Transverse colon (tissue), 4 donors: ENCODE measurements at regions not wholly inside any gene's neighbourhood (a gene's known extent, or its start where the extent isn't known, plus 50 kb on each side); places are given as distances from the start of the nearest gene placed in this dataset.

Source experiments
- DNase-seq: peaks from one replicate; pipeline ENCODE4 v3.0.0-alpha.2; 2019
- H3K27ac ChIP-seq, 4 donors: fragments of 200-600 bp; sonication (generic); 2 replicates each; pipeline ENCODE4 v1.5.1; 2016 to 2018; ENCODE audit warnings: inconsistent platforms in 4 of 4
- H3K27me3 ChIP-seq: fragments of 200-600 bp; sonication (generic); 2 replicates; pipeline ENCODE4 v1.5.1; 2017; ENCODE audit warnings: inconsistent platforms
- H3K36me3 ChIP-seq, 4 donors: fragments of 200-600 bp; sonication (generic); 2 replicates each; pipeline ENCODE4 v1.5.1; 2017 to 2019; ENCODE audit warnings: inconsistent platforms in 4 of 4
- H3K4me1 ChIP-seq, 4 donors: fragments of 200-600 bp; sonication (generic); 2 replicates each; pipeline ENCODE4 v1.5.1; 2017 to 2020; ENCODE audit warnings: inconsistent platforms in 4 of 4
- H3K4me3 ChIP-seq, 4 donors: fragments of 200-600 bp; sonication (generic); 1 replicate in 1 of 4; 2 replicates in 3 of 4; pipeline versions ENCODE4 v1.5.1 to v1.6.1; 2017 to 2019; ENCODE audit warnings: inconsistent platforms in 4 of 4
- H3K9me3 ChIP-seq, 2 donors: fragments of 200-600 bp; sonication (generic); 2 replicates each; pipeline ENCODE4 v1.5.1; 2017 to 2019; ENCODE audit warnings: inconsistent platforms in 2 of 2
- EP300 ChIP-seq: sonication (generic); formaldehyde crosslinking; IDR thresholded peaks from one replicate; pipeline ENCODE4 v1.6.1; 2017; ENCODE audit warnings: antibody characterized with exemption, low read depth
- POLR2A ChIP-seq: fragments of 450-650 bp; IDR thresholded peaks from one replicate; pipeline ENCODE4 v1.6.1; 2016; ENCODE audit warnings: antibody characterized with exemption, mild to moderate bottlenecking, moderate library complexity
- POLR2AphosphoS5 ChIP-seq, 3 donors: sonication (generic); formaldehyde crosslinking; IDR thresholded peaks; one replicate each; pipeline ENCODE4 v1.6.1; 2016; ENCODE audit warnings: antibody characterized with exemption in 3 of 3
- WGBS, 2 donors: methylation state at CpG; one replicate each; pipeline ENCODE4 v1.1.5; 2018; ENCODE audit warnings: low coverage in 1 of 2; 5-methylcytosine and 5-hydroxymethylcytosine counted together
- in situ Hi-C, 4 donors: fragments of 200-750 bp; cut with MboI; loops; one replicate each; pipeline versions ENCODE4 v1.15.0 to v1.15.1; 2017; ENCODE audit warnings: low sequenced_read_pairs in 3 of 4, low pct_ligation_motif_present in 1 of 4, low pct_unique_long_range_greater_than_20kb in 1 of 4
- intact Hi-C: fragments of 100-400 bp; cut with DNase I; formaldehyde crosslinking; loops from one replicate; pipeline ENCODE4 v1.15.1; 2023; ENCODE audit warnings: low total_unique reads
- TF ChIP-seq, protein P1 (sequence below), 5 experiments: fragments of 200-600 bp in 3 of 5; fragments of 450-650 bp in 2 of 5; sonication (generic) in 3 of 5; IDR thresholded peaks; 1 replicate in 2 of 5; 2 replicates in 3 of 5; pipeline ENCODE4 v1.5.1; 2016 to 2017; ENCODE audit warnings: antibody characterized with exemption in 5 of 5, inconsistent platforms in 3 of 5, mild to moderate bottlenecking in 2 of 5, moderate library complexity in 1 of 5

- TF ChIP-seq POLR2A, result no peak
- TF ChIP-seq, protein P1, sequence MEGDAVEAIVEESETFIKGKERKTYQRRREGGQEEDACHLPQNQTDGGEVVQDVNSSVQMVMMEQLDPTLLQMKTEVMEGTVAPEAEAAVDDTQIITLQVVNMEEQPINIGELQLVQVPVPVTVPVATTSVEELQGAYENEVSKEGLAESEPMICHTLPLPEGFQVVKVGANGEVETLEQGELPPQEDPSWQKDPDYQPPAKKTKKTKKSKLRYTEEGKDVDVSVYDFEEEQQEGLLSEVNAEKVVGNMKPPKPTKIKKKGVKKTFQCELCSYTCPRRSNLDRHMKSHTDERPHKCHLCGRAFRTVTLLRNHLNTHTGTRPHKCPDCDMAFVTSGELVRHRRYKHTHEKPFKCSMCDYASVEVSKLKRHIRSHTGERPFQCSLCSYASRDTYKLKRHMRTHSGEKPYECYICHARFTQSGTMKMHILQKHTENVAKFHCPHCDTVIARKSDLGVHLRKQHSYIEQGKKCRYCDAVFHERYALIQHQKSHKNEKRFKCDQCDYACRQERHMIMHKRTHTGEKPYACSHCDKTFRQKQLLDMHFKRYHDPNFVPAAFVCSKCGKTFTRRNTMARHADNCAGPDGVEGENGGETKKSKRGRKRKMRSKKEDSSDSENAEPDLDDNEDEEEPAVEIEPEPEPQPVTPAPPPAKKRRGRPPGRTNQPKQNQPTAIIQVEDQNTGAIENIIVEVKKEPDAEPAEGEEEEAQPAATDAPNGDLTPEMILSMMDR (IDR thresholded peaks at IDR 0.05), result no peak
- no peak for TF ChIP-seq EP300
- TF ChIP-seq POLR2AphosphoS5 (IDR thresholded peaks at IDR 0.05), result no peak
- H3K4me1 ChIP-seq, result peaks cover 0 to 5% (median 2%) of the 10 kb centered on the region in 4 donors
- no peaks in the 10 kb centered on the region for H3K36me3 ChIP-seq
- 61% methylated on average over 1 of the region's 1 CpG; no CpG with 5 or more reads in 1 of the 2 donors for WGBS, 2 donors
- no peaks in the 10 kb centered on the region for H3K9me3 ChIP-seq
- peaks cover 5% of the 10 kb centered on the region for H3K27me3 ChIP-seq
- no peak overlapping the region for H3K4me3 ChIP-seq
- intact Hi-C loops (no loop called here), in situ Hi-C loops (loop anchor here in 1 of 4 donors (25.0 kb wide), 2 partner anchors 486 to 1361 kb away; no protein-coding TSS in a partner anchor)
- DNase-seq, result no peak
- H3K27ac ChIP-seq, result no peak overlapping the region
Observed at GRCh38 chr11:116698080-116698479, 74.7 kb downstream of the BUD13 start.

DNA sequence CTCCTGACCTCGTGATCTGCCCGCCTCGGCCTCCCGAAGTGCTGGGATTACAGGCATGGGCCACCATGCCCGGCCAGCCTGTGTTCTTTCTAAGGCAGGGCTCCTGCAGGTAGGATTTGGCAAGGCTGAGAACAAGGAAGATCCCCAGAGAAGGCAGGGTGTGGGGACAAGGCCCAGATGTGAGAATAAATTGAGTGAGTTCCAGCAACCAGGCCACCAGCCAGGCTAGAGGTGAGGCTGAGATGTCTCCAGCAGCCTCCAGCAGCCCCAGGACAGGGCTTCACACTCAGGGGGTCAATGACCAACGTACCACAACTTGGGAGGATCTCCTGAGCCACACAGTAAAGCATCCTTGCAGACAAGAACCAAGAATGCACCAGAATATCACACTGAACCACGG is 75.1 kb downstream of the BUD13 start:
- no peak for DNase-seq
- in situ Hi-C loops, result loop anchor here in 1 of 4 donors (25.0 kb wide), 2 partner anchors 485 to 1360 kb away; no protein-coding TSS in a partner anchor
- Histone ChIP-seq H3K27ac (no peak overlapping the region), H3K9me3 (no peaks in the 10 kb centered on the region), H3K4me3 (no peak overlapping the region), H3K27me3 (peaks cover 5% of the 10 kb centered on the region), H3K36me3 (no peaks in the 10 kb centered on the region), H3K4me1 (peaks cover 0 to 5% (median 2%) of the 10 kb centered on the region in 4 donors)
- TF ChIP-seq POLR2A (no peak), POLR2AphosphoS5 (IDR thresholded peaks at IDR 0.05) (no peak), EP300 (no peak)
- TF ChIP-seq, protein P1 (IDR thresholded peaks at IDR 0.05), result no peak
- intact Hi-C loops, result no loop called here
- WGBS, 2 donors, result 77 to 96% methylated on average over 5 to 7 of the region's 7 CpGs

GRCh38 chr11:116697011-116697410 is 75.8 kb downstream of the BUD13 start:
- intact Hi-C loops (no loop called here), in situ Hi-C loops (loop anchor here in 1 of 4 donors (25.0 kb wide), 2 partner anchors 485 to 1360 kb away; no protein-coding TSS in a partner anchor)
- H3K36me3 ChIP-seq, result no peaks in the 10 kb centered on the region
- peaks cover 5% of the 10 kb centered on the region for H3K27me3 ChIP-seq
- no peak overlapping the region for H3K4me3 ChIP-seq
- DNase-seq, result no peak
- TF ChIP-seq EP300 (no peak), POLR2A (no peak), POLR2AphosphoS5 (IDR thresholded peaks at IDR 0.05) (no peak)
- TF ChIP-seq, protein P1 (IDR thresholded peaks at IDR 0.05), result no peak
- no peak overlapping the region for H3K27ac ChIP-seq
- 40% methylated on average over 4 of the region's 4 CpGs; no CpG with 5 or more reads in 1 of the 2 donors for WGBS, 2 donors
- no peaks in the 10 kb centered on the region for H3K9me3 ChIP-seq
- peaks cover 0 to 5% (median 2%) of the 10 kb centered on the region in 4 donors for H3K4me1 ChIP-seq

GRCh38 chr11:116696381-116696941 is 76.3 kb downstream of the BUD13 start:
- DNase-seq, result no peak
- peaks cover 0 to 6% (median 2%) of the 10 kb centered on the region in 4 donors for H3K4me1 ChIP-seq
- 56 to 58% methylated on average over 3 to 11 of the region's 11 CpGs for WGBS, 2 donors
- in situ Hi-C loops, result loop anchor here in 1 of 4 donors (25.0 kb wide), 2 partner anchors 484 to 1359 kb away; no protein-coding TSS in a partner anchor
- H3K9me3 ChIP-seq, result no peaks in the 10 kb centered on the region
- no peak overlapping the region for H3K4me3 ChIP-seq
- H3K27me3 ChIP-seq, result peaks cover 5% of the 10 kb centered on the region
- intact Hi-C loops, result no loop called here
- TF ChIP-seq, protein P1 (IDR thresholded peaks at IDR 0.05), result no peak
- TF ChIP-seq POLR2A (no peak), EP300 (no peak), POLR2AphosphoS5 (IDR thresholded peaks at IDR 0.05) (no peak)
- H3K36me3 ChIP-seq, result no peaks in the 10 kb centered on the region
- H3K27ac ChIP-seq, result no peak overlapping the region
